CD14-positive monocyte (primary cell): ENCODE measurements at regions not wholly inside any gene's neighbourhood (a gene's known extent, or its start where the extent isn't known, plus 50 kb on each side); places are given as distances from the start of the nearest gene placed in this dataset.

Experiments
- DNase-seq, 3 donors: peaks; one replicate each; pipeline ENCODE4 v3.0.0-alpha.2; 2011 to 2022
- H2AFZ ChIP-seq: 2 replicates; pipeline ENCODE4 v1.6.0; 2012; ENCODE audit warnings: mild to moderate bottlenecking, low read depth, low read length, inconsistent platforms; ENCODE audit not compliant: insufficient read depth, poor library complexity, severe bottlenecking
- H3K27ac ChIP-seq, 2 donors: 1 replicate in 1 of 2; 2 replicates in 1 of 2; pipeline ENCODE4 v1.5.1; 2012 to 2013; ENCODE audit warnings: low read length in 2 of 2, control low read depth in 1 of 2, inconsistent platforms in 1 of 2, low read depth in 1 of 2, mild to moderate bottlenecking in 1 of 2
- H3K27me3 ChIP-seq, 2 donors: one replicate each; pipeline versions ENCODE4 v1.6.0 to v1.6.1; 2011 to 2013; ENCODE audit warnings: low read length in 2 of 2; ENCODE audit not compliant: control insufficient read depth in 2 of 2, insufficient read depth in 2 of 2
- H3K36me3 ChIP-seq, 2 donors: replicated peaks in 1 of 2; 1 replicate in 1 of 2; 2 replicates in 1 of 2; pipeline versions ENCODE4 v1.5.1 to v1.6.1; 2012 to 2013; ENCODE audit warnings: low read length in 2 of 2, control low read depth in 1 of 2, inconsistent platforms in 1 of 2, mild to moderate bottlenecking in 1 of 2; ENCODE audit not compliant: insufficient read depth in 2 of 2, control insufficient read depth in 1 of 2
- H3K4me1 ChIP-seq, 2 donors: 1 replicate in 1 of 2; 2 replicates in 1 of 2; pipeline versions ENCODE4 v1.5.1 to v1.6.1; 2012 to 2013; ENCODE audit warnings: low read length in 2 of 2, control low read depth in 1 of 2, inconsistent platforms in 1 of 2, mild to moderate bottlenecking in 1 of 2, moderate library complexity in 1 of 2; ENCODE audit not compliant: insufficient read depth in 2 of 2, control insufficient read depth in 1 of 2
- H3K4me2 ChIP-seq: replicated peaks from 2 replicates; pipeline ENCODE3; 2012; ENCODE audit warnings: low read length, moderate library complexity, mild to moderate bottlenecking; ENCODE audit not compliant: poor library complexity, severe bottlenecking; ENCODE audit errors: extremely low read depth
- H3K4me3 ChIP-seq, 3 experiments: fragments of 200-600 bp in 1 of 3; sonication (generic) in 1 of 3; replicated peaks in 1 of 3; 1 replicate in 2 of 3; 2 replicates in 1 of 3; pipeline ENCODE4 v1.5.1; 2011 to 2013; ENCODE audit warnings: low read length in 3 of 3, mild to moderate bottlenecking in 3 of 3, control low read depth in 2 of 3, low read depth in 2 of 3, inconsistent platforms in 1 of 3, moderate library complexity in 1 of 3
- H3K79me2 ChIP-seq: 2 replicates; pipeline ENCODE4 v1.6.0; 2012; ENCODE audit warnings: mild to moderate bottlenecking, control low read depth, inconsistent platforms, low read length, moderate library complexity; ENCODE audit not compliant: insufficient read depth
- H3K9ac ChIP-seq: 2 replicates; pipeline ENCODE4 v1.6.0; 2017; ENCODE audit warnings: low read length, mild to moderate bottlenecking; ENCODE audit not compliant: insufficient read depth, poor library complexity, severe bottlenecking
- H3K9me3 ChIP-seq, 2 donors: replicated peaks in 1 of 2; 1 replicate in 1 of 2; 2 replicates in 1 of 2; pipeline versions ENCODE4 v1.5.1 to v1.6.1; 2012 to 2013; ENCODE audit warnings: low read length in 2 of 2, control low read depth in 1 of 2; ENCODE audit not compliant: control insufficient read depth in 1 of 2, insufficient read depth in 1 of 2
- H4K20me1 ChIP-seq: 2 replicates; pipeline ENCODE4 v1.6.0; 2012; ENCODE audit warnings: mild to moderate bottlenecking, low read length, control low read depth, moderate library complexity; ENCODE audit not compliant: insufficient read depth
- H3K27ac Mint-ChIP-seq, 7 donors: one replicate each; pipeline ENCODE4 v1.8.0; 2020; ENCODE audit warnings: mild to moderate bottlenecking in 7 of 7, mixed read lengths in 7 of 7, moderate library complexity in 6 of 7, inconsistent platforms in 2 of 7
- H3K27me3 Mint-ChIP-seq, 3 donors: one replicate each; pipeline ENCODE4 v1.8.0; 2021 to 2022; ENCODE audit warnings: low read depth in 3 of 3, mild to moderate bottlenecking in 3 of 3, mixed read lengths in 3 of 3, moderate library complexity in 3 of 3, inconsistent platforms in 1 of 3
- H3K36me3 Mint-ChIP-seq, 2 donors: one replicate each; pipeline ENCODE4 v1.8.0; 2020; ENCODE audit warnings: mixed read lengths in 2 of 2, inconsistent platforms in 1 of 2, mild to moderate bottlenecking in 1 of 2
- H3K4me1 Mint-ChIP-seq: one replicate; pipeline ENCODE4 v1.8.0; 2020; ENCODE audit warnings: mild to moderate bottlenecking, mixed read lengths
- H3K4me3 Mint-ChIP-seq, 2 donors: one replicate each; pipeline ENCODE4 v1.8.0; 2020; ENCODE audit warnings: mild to moderate bottlenecking in 2 of 2, mixed read lengths in 2 of 2, moderate library complexity in 1 of 2
- H3K9me3 Mint-ChIP-seq, 7 donors: one replicate each; pipeline ENCODE4 v1.8.0; 2020 to 2022; ENCODE audit warnings: mixed read lengths in 7 of 7, mild to moderate bottlenecking in 6 of 7, moderate library complexity in 6 of 7, inconsistent platforms in 2 of 7
- WGBS: methylation state at CpG from one replicate; pipeline ENCODE4 v1.1.5; 2013; ENCODE audit warnings: missing lambda C conversion rate; ENCODE audit not compliant: insufficient coverage; 5-methylcytosine and 5-hydroxymethylcytosine counted together
- intact Hi-C, 2 donors: fragments of 100-400 bp; cut with micrococcal nuclease; formaldehyde crosslinking; loops; one replicate each; pipeline versions ENCODE4 v1.15.0 to v1.15.1; 2023
- TF ChIP-seq, protein P1 (sequence below): fragments of 200-600 bp; IDR thresholded peaks from one replicate; pipeline ENCODE4 v1.8.0; 2022; ENCODE audit warnings: antibody characterized with exemption, mild to moderate bottlenecking

DNA sequence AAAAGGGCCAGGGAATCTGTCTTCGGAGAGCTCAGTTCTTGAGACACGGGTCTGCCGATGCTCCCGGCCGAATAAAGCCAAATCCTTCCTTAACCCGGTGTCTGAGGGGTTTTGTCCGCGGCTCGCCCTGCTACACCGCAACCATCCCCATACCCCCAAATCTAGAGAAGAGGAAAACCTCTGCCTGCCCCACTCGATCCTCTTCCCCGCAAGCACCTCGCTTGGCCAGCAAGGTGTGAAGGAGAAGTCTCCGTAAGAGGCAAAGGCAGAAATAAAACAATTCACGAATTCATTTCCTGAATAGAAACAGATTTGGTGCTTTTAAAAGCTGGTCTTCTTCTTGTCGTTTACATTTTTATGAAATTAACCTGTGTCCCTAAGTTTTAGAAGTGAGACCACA is 67.3 kb upstream of the GALNT9 start:
- intact Hi-C loops, result no loop called here
- no peak overlapping the region for H3K4me3 Mint-ChIP-seq
- H3K27me3 Mint-ChIP-seq, result peaks cover 17 to 50% (median 33%) of the 10 kb centered on the region in 3 donors

DNA sequence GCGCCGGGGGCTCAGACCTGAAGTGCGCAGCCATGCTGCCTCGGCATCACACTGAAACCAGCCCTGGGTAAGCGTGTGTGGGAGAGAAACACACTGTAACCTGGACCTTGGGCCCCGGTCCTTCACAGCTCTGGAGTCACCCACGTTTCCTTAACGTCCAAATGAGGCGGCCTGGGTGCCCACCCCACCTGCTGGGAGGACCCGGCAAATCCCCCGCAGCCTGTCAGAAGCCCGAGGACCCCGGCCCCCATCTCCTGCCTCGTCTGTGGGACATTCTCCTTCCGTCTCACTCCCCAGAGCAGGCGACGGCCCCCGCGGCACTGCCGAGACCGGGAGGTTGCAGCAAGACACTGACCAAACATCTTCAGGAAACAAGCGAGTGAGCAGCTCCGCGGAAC is 66.5 kb upstream of the GALNT9 start:
- Histone ChIP-seq H3K4me3 (no peak overlapping the region), H3K27ac (no peak overlapping the region), H3K79me2 (no peaks in the 10 kb centered on the region), H3K9ac (no peak overlapping the region), H3K27me3 (peaks cover 0 to 24% of the 10 kb centered on the region in 2 donors), H4K20me1 (no peaks in the 10 kb centered on the region), H3K36me3 (no peaks in the 10 kb centered on the region), H3K9me3 (peaks cover 4 to 5% of the 10 kb centered on the region in 2 donors), H2AFZ (no peak overlapping the region), H3K4me1 (no peaks in the 10 kb centered on the region), H3K4me2 (no peak overlapping the region)
- Mint-ChIP-seq H3K27ac (no peak overlapping the region), H3K27me3 (peaks cover 17 to 48% (median 32%) of the 10 kb centered on the region in 3 donors), H3K9me3 (peaks cover 0 to 6% (median 3%) of the 10 kb centered on the region in 7 donors), H3K4me3 (no peak overlapping the region), H3K36me3 (no peaks in the 10 kb centered on the region), H3K4me1 (no peaks in the 10 kb centered on the region)
- no peak for DNase-seq
- TF ChIP-seq, protein P1, sequence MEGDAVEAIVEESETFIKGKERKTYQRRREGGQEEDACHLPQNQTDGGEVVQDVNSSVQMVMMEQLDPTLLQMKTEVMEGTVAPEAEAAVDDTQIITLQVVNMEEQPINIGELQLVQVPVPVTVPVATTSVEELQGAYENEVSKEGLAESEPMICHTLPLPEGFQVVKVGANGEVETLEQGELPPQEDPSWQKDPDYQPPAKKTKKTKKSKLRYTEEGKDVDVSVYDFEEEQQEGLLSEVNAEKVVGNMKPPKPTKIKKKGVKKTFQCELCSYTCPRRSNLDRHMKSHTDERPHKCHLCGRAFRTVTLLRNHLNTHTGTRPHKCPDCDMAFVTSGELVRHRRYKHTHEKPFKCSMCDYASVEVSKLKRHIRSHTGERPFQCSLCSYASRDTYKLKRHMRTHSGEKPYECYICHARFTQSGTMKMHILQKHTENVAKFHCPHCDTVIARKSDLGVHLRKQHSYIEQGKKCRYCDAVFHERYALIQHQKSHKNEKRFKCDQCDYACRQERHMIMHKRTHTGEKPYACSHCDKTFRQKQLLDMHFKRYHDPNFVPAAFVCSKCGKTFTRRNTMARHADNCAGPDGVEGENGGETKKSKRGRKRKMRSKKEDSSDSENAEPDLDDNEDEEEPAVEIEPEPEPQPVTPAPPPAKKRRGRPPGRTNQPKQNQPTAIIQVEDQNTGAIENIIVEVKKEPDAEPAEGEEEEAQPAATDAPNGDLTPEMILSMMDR, result no peak
- WGBS, result 82% methylated on average over 21 of the region's 24 CpGs
- intact Hi-C loops, result no loop called here

More for the DNA sequence above, 67.3 kb upstream of the GALNT9 start:
- Mint-ChIP-seq H3K27ac (peak overlapping the region in 1 of 7 donors; percentile 16), H3K9me3 (peaks cover 0 to 6% (median 3%) of the 10 kb centered on the region in 7 donors), H3K36me3 (no peaks in the 10 kb centered on the region), H3K4me1 (no peaks in the 10 kb centered on the region)
- H3K27me3 ChIP-seq, result peaks cover 0 to 26% of the 10 kb centered on the region in 2 donors
- H2AFZ ChIP-seq, result no peak overlapping the region
- TF ChIP-seq, protein P1, result no peak
- H4K20me1 ChIP-seq, result no peaks in the 10 kb centered on the region
- H3K9ac ChIP-seq, result no peak overlapping the region
- no peak overlapping the region for H3K27ac ChIP-seq
- 89% methylated on average over 3 of the region's 16 CpGs for WGBS
- H3K79me2 ChIP-seq, result no peaks in the 10 kb centered on the region
- H3K4me3 ChIP-seq, result no peak overlapping the region
- DNase-seq, result no peak
- H3K9me3 ChIP-seq, result peaks cover 4 to 5% of the 10 kb centered on the region in 2 donors
- no peaks in the 10 kb centered on the region for H3K4me1 ChIP-seq
- no peak overlapping the region for H3K4me2 ChIP-seq
- H3K36me3 ChIP-seq, result no peaks in the 10 kb centered on the region
